Loucy (cell line): ENCODE measurements at regions not wholly inside any gene's neighbourhood (a gene's known extent, or its start where the extent isn't known, plus 50 kb on each side); places are given as distances from the start of the nearest gene placed in this dataset.

ENCODE experiments used
- H2AFZ ChIP-seq: fragments of 200-600 bp; sonication (generic); 2 replicates; pipeline ENCODE4 v1.6.0; 2016; ENCODE audit warnings: antibody characterized with exemption, mild to moderate bottlenecking, low read length, moderate library complexity
- H3F3A ChIP-seq: fragments of 200-600 bp; 2 replicates; pipeline ENCODE4 v1.6.0; 2016; ENCODE audit warnings: antibody characterized with exemption, low read depth, mild to moderate bottlenecking
- H3K27me3 ChIP-seq: fragments of 200-600 bp; sonication (generic); 2 replicates; pipeline ENCODE4 v1.6.1; 2014; ENCODE audit warnings: low read length, mild to moderate bottlenecking; ENCODE audit not compliant: insufficient read depth, poor library complexity, severe bottlenecking
- H3K36me3 ChIP-seq: fragments of 200-600 bp; sonication (generic); 2 replicates; pipeline ENCODE4 v1.6.1; 2016; ENCODE audit warnings: low read length; ENCODE audit not compliant: insufficient read depth
- H3K4me1 ChIP-seq: fragments of 200-600 bp; sonication (generic); 2 replicates; pipeline ENCODE4 v1.5.1; 2014; ENCODE audit warnings: low read length, mild to moderate bottlenecking; ENCODE audit not compliant: insufficient read depth, poor library complexity, severe bottlenecking
- H3K4me2 ChIP-seq: fragments of 200-600 bp; sonication (generic); 2 replicates; pipeline ENCODE4 v1.6.0; 2014; ENCODE audit warnings: antibody characterized with exemption, low read length, low read depth, mild to moderate bottlenecking; ENCODE audit not compliant: poor library complexity, severe bottlenecking
- H3K4me3 ChIP-seq: fragments of 200-600 bp; sonication (generic); 2 replicates; pipeline ENCODE4 v1.5.1; 2014; ENCODE audit warnings: low read length, mild to moderate bottlenecking, mixed read lengths; ENCODE audit not compliant: poor library complexity, severe bottlenecking
- H3K79me2 ChIP-seq: fragments of 200-600 bp; sonication (generic); 2 replicates; pipeline ENCODE4 v1.6.1; 2014; ENCODE audit warnings: low read length; ENCODE audit not compliant: insufficient read depth
- H3K9ac ChIP-seq: fragments of 200-600 bp; sonication (generic); 2 replicates; pipeline ENCODE4 v1.6.0; 2014; ENCODE audit warnings: mild to moderate bottlenecking, low read depth, low read length, moderate library complexity; ENCODE audit not compliant: poor library complexity, severe bottlenecking
- H3K9me2 ChIP-seq: fragments of 200-600 bp; sonication (generic); replicated peaks from 2 replicates; pipeline ENCODE4 v1.6.1; 2016; ENCODE audit warnings: low read depth, low read length, mixed read lengths
- H3K9me3 ChIP-seq: fragments of 200-600 bp; sonication (generic); 2 replicates; pipeline ENCODE4 v1.6.1; 2014; ENCODE audit warnings: mild to moderate bottlenecking, antibody characterized with exemption, low read length, low read depth; ENCODE audit not compliant: insufficient read depth
- H4K20me1 ChIP-seq: fragments of 200-600 bp; sonication (generic); 2 replicates; pipeline ENCODE4 v1.6.0; 2014; ENCODE audit warnings: antibody characterized with exemption, low read length, mild to moderate bottlenecking; ENCODE audit not compliant: insufficient read depth, poor library complexity, severe bottlenecking
- CTCF ChIP-seq: fragments of 200-600 bp; sonication (generic); conservative IDR thresholded peaks from 2 replicates; pipeline ENCODE4 v1.5.1; 2014; ENCODE audit warnings: mild to moderate bottlenecking, antibody characterized with exemption, low read length
- EZH2phosphoT487 ChIP-seq: fragments of 200-600 bp; IDR thresholded peaks from 2 replicates; pipeline ENCODE4 v1.6.1; 2018; ENCODE audit warnings: antibody characterized with exemption, mild to moderate bottlenecking, moderate library complexity, borderline replicate concordance

- Histone ChIP-seq H2AFZ (no peak overlapping the region), H3K9me2 (no peaks in the 10 kb centered on the region), H3K9me3 (peaks cover 4% of the 10 kb centered on the region; the same call in 1 of the 2 replicates)
These were observed 199.7 kb downstream of the TSHZ3 start for GRCh38 chr19:31149441-31149941.

GRCh38 chr19:31148671-31149070, 200.6 kb downstream of the TSHZ3 start:
- no peaks in the 10 kb centered on the region for H3K4me1 ChIP-seq
- H4K20me1 ChIP-seq, result no peaks in the 10 kb centered on the region
- H2AFZ ChIP-seq, result no peak overlapping the region
- H3K9ac ChIP-seq, result no peak overlapping the region
- no peaks in the 10 kb centered on the region for H3K27me3 ChIP-seq
- no peak overlapping the region for H3K4me3 ChIP-seq
- no peaks in the 10 kb centered on the region for H3K36me3 ChIP-seq
- H3K4me2 ChIP-seq, result no peak overlapping the region
- no peaks in the 10 kb centered on the region for H3K9me2 ChIP-seq
- H3K9me3 ChIP-seq, result peaks cover 4% of the 10 kb centered on the region; the same call in 1 of the 2 replicates
- H3F3A ChIP-seq, result no peaks in the 10 kb centered on the region
- TF ChIP-seq CTCF (no peak), EZH2phosphoT487 (no peak)
- H3K79me2 ChIP-seq, result no peaks in the 10 kb centered on the region

More at GRCh38 chr19:31149441-31149941, 199.7 kb downstream of the TSHZ3 start:
- Histone ChIP-seq H3K27me3 (no peaks in the 10 kb centered on the region), H3K4me3 (no peak overlapping the region), H3K36me3 (no peaks in the 10 kb centered on the region), H3K4me2 (no peak overlapping the region), H3K4me1 (no peaks in the 10 kb centered on the region), H3K9ac (no peak overlapping the region), H3K79me2 (no peaks in the 10 kb centered on the region), H4K20me1 (no peaks in the 10 kb centered on the region), H3F3A (no peaks in the 10 kb centered on the region)
- no peak for TF ChIP-seq CTCF
- no peak for TF ChIP-seq EZH2phosphoT487

- H3F3A ChIP-seq, result no peaks in the 10 kb centered on the region
- H3K4me3 ChIP-seq, result no peak overlapping the region
- H3K4me1 ChIP-seq, result no peaks in the 10 kb centered on the region
- peaks cover 4% of the 10 kb centered on the region; the same call in 1 of the 2 replicates for H3K9me3 ChIP-seq
- TF ChIP-seq EZH2phosphoT487 (no peak), CTCF (no peak)
- no peaks in the 10 kb centered on the region for H3K9me2 ChIP-seq
- no peaks in the 10 kb centered on the region for H4K20me1 ChIP-seq
- H3K79me2 ChIP-seq, result no peaks in the 10 kb centered on the region
- no peak overlapping the region for H3K9ac ChIP-seq
- H3K27me3 ChIP-seq, result no peaks in the 10 kb centered on the region
- no peak overlapping the region for H2AFZ ChIP-seq
- H3K36me3 ChIP-seq, result no peaks in the 10 kb centered on the region
- H3K4me2 ChIP-seq, result no peak overlapping the region
These were observed 202.0 kb downstream of the TSHZ3 start for GRCh38 chr19:31147234-31147633.
